ENCODE measurements at regions not wholly inside any gene's neighbourhood (a gene's known extent, or its start where the extent isn't known, plus 50 kb on each side); places are given as distances from the start of the nearest gene placed in this dataset.
"Not testable (repeated sequence)": the region's sequence is repeated elsewhere in the genome, so short reads cannot be mapped to it uniquely, and the experiment has no call there.

- DNase-seq (ENCODE audit: low read depth in 4 of 4, low spot score in 1 of 4): no peak
Observed at GRCh38 chr13:94906605-94907004, 194.3 kb upstream of the SOX21 start.

- no peak for DNase-seq (ENCODE audit: low read depth in 4 of 4, low spot score in 1 of 4)
Observed at GRCh38 chr13:94902722-94903407, 190.5 kb upstream of the SOX21 start.

GRCh38 chr13:94901070-94901469 lies 188.7 kb upstream of the SOX21 start:
- DNase-seq (ENCODE audit: low read depth in 4 of 4, low spot score in 1 of 4): no peak

GRCh38 chr13:94896719-94897317 lies 184.5 kb upstream of the SOX21 start:
- DNase-seq (ENCODE audit: low read depth in 4 of 4, low spot score in 1 of 4): no peak

GRCh38 chr13:94896238-94896637 lies 183.9 kb upstream of the SOX21 start:
- DNase-seq (ENCODE audit: low read depth in 4 of 4, low spot score in 1 of 4): no peak

GRCh38 chr13:94886191-94886590 lies 173.8 kb upstream of the SOX21 start:
- no peak for DNase-seq (ENCODE audit: low read depth in 4 of 4, low spot score in 1 of 4)

- no peak for DNase-seq (ENCODE audit: low read depth in 4 of 4, low spot score in 1 of 4)
Observed at GRCh38 chr13:94880463-94880862, 168.1 kb upstream of the SOX21 start.

- no peak for DNase-seq (ENCODE audit: low read depth in 4 of 4, low spot score in 1 of 4)
Observed at GRCh38 chr13:94878602-94879165, 166.3 kb upstream of the SOX21 start.

GRCh38 chr13:94864474-94864873 lies 152.1 kb upstream of the SOX21 start:
- DNase-seq (ENCODE audit: low read depth in 4 of 4, low spot score in 1 of 4): no peak

- no peak for DNase-seq (ENCODE audit: low read depth in 4 of 4, low spot score in 1 of 4)
Observed at GRCh38 chr13:94860981-94861407, 148.6 kb upstream of the SOX21 start.

GRCh38 chr13:94859811-94860210 lies 147.5 kb upstream of the SOX21 start:
- DNase-seq (ENCODE audit: low read depth in 4 of 4, low spot score in 1 of 4): no peak

GRCh38 chr13:94859278-94859691 lies 146.9 kb upstream of the SOX21 start:
- DNase-seq (ENCODE audit: low read depth in 4 of 4, low spot score in 1 of 4): no peak

GRCh38 chr13:94858856-94859255 lies 146.5 kb upstream of the SOX21 start:
- DNase-seq (ENCODE audit: low read depth in 4 of 4, low spot score in 1 of 4): no peak

GRCh38 chr13:94854688-94855087 lies 142.3 kb upstream of the SOX21 start:
- no peak for DNase-seq (ENCODE audit: low read depth in 4 of 4, low spot score in 1 of 4)

GRCh38 chr13:94851576-94851975 lies 139.2 kb upstream of the SOX21 start:
- DNase-seq (ENCODE audit: low read depth in 4 of 4, low spot score in 1 of 4): no peak

GRCh38 chr13:94849254-94849653 lies 136.9 kb upstream of the SOX21 start:
- DNase-seq (ENCODE audit: low read depth in 4 of 4, low spot score in 1 of 4): no peak

GRCh38 chr13:94842901-94843300 lies 130.6 kb upstream of the SOX21 start:
- no peak for DNase-seq (ENCODE audit: low read depth in 4 of 4, low spot score in 1 of 4)

- DNase-seq (ENCODE audit: low read depth in 4 of 4, low spot score in 1 of 4): not testable (repeated sequence)
Observed at GRCh38 chr13:94837056-94837455, 124.7 kb upstream of the SOX21 start.

GRCh38 chr13:94829837-94830365 lies 117.6 kb upstream of the SOX21 start:
- no peak for DNase-seq (ENCODE audit: low read depth in 4 of 4, low spot score in 1 of 4)

- no peak for DNase-seq (ENCODE audit: low read depth in 4 of 4, low spot score in 1 of 4)
Observed at GRCh38 chr13:94829185-94829836, 117.0 kb upstream of the SOX21 start.

GRCh38 chr13:94827566-94827965 lies 115.2 kb upstream of the SOX21 start:
- DNase-seq (ENCODE audit: low read depth in 4 of 4, low spot score in 1 of 4): no peak

- DNase-seq (ENCODE audit: low read depth in 4 of 4, low spot score in 1 of 4): no peak
Observed at GRCh38 chr13:94825507-94825906, 113.2 kb upstream of the SOX21 start.

Measured in stimulated activated CD4-positive, alpha-beta T cell treated with anti-CD3 and anti-CD28 coated beads, Interleukin-1b, Interleukin-23, amount 100 ng/mL, for 24 hours (primary cell).